Liver (tissue), 8 donors: ENCODE measurements at regions not wholly inside any gene's neighbourhood (a gene's known extent, or its start where the extent isn't known, plus 50 kb on each side); places are given as distances from the start of the nearest gene placed in this dataset.

Experiments used
- DNase-seq: peaks from one replicate; pipeline ENCODE4 v3.0.0-alpha.2; 2017; ENCODE audit warnings: low spot score
- H3K27ac ChIP-seq, 2 donors: one replicate each; pipeline ENCODE4 v1.7.0; 2013; ENCODE audit warnings: inconsistent platforms in 2 of 2, low read length in 2 of 2, control low read depth in 1 of 2, low read depth in 1 of 2, mild to moderate bottlenecking in 1 of 2
- H3K27me3 ChIP-seq, 4 donors: one replicate each; pipeline versions ENCODE4 v1.6.1 to v1.7.0; 2013; ENCODE audit warnings: low read length in 3 of 4, inconsistent platforms in 1 of 4, mild to moderate bottlenecking in 1 of 4, moderate library complexity in 1 of 4; ENCODE audit not compliant: control insufficient read depth in 4 of 4, insufficient read depth in 4 of 4
- H3K36me3 ChIP-seq, 4 donors: one replicate each; pipeline versions ENCODE4 v1.6.1 to v1.7.0; 2013; ENCODE audit warnings: low read length in 3 of 4, mild to moderate bottlenecking in 3 of 4, low read depth in 1 of 4, moderate library complexity in 1 of 4; ENCODE audit not compliant: control insufficient read depth in 4 of 4, insufficient read depth in 3 of 4
- H3K4me1 ChIP-seq, 4 donors: one replicate each; pipeline versions ENCODE4 v1.6.1 to v1.7.0; 2013; ENCODE audit warnings: low read length in 3 of 4, mild to moderate bottlenecking in 3 of 4, moderate library complexity in 1 of 4; ENCODE audit not compliant: control insufficient read depth in 4 of 4, insufficient read depth in 4 of 4
- H3K4me3 ChIP-seq, 3 donors: one replicate each; pipeline versions ENCODE4 v1.6.1 to v1.7.0; 2013; ENCODE audit warnings: low read length in 3 of 3, control low read depth in 1 of 3, low read depth in 1 of 3, mild to moderate bottlenecking in 1 of 3
- H3K9ac ChIP-seq, 2 donors: one replicate each; pipeline ENCODE4 v1.7.0; 2013; ENCODE audit warnings: low read length in 2 of 2, mild to moderate bottlenecking in 2 of 2, moderate library complexity in 2 of 2, control low read depth in 1 of 2, low read depth in 1 of 2
- H3K9me3 ChIP-seq, 4 donors: one replicate each; pipeline versions ENCODE4 v1.6.1 to v1.7.0; 2013; ENCODE audit warnings: low read length in 3 of 4; ENCODE audit not compliant: control insufficient read depth in 4 of 4
- EGR1 ChIP-seq, 2 donors: IDR thresholded peaks; 2 replicates each; pipeline ENCODE4 v1.6.1; 2016 to 2018; ENCODE audit warnings: antibody characterized with exemption in 2 of 2, low read depth in 2 of 2
- FOXA1 ChIP-seq: IDR thresholded peaks from 2 replicates; pipeline ENCODE4 v1.6.1; 2016; ENCODE audit warnings: antibody characterized with exemption
- FOXA2 ChIP-seq: IDR thresholded peaks from 2 replicates; pipeline ENCODE4 v1.6.1; 2016; ENCODE audit warnings: antibody characterized with exemption
- GABPA ChIP-seq, 2 donors: IDR thresholded peaks in 1 of 2; conservative IDR thresholded peaks in 1 of 2; 2 replicates each; pipeline ENCODE4 v1.6.1; 2016; ENCODE audit warnings: antibody characterized with exemption in 2 of 2, mild to moderate bottlenecking in 1 of 2, moderate library complexity in 1 of 2
- HNF4A ChIP-seq, 2 donors: conservative IDR thresholded peaks; 2 replicates each; pipeline ENCODE4 v1.6.1; 2016; ENCODE audit warnings: antibody characterized with exemption in 2 of 2, mild to moderate bottlenecking in 2 of 2
- HNF4G ChIP-seq: IDR thresholded peaks from 2 replicates; pipeline ENCODE4 v1.6.1; 2016; ENCODE audit warnings: antibody characterized with exemption
- JUND ChIP-seq, 2 donors: IDR thresholded peaks; 2 replicates each; pipeline ENCODE4 v1.6.1; 2016; ENCODE audit warnings: antibody characterized with exemption in 2 of 2
- NR2F2 ChIP-seq: IDR thresholded peaks from 2 replicates; pipeline ENCODE4 v1.6.1; 2016; ENCODE audit warnings: antibody characterized with exemption
- RXRA ChIP-seq, 2 donors: IDR thresholded peaks; 2 replicates each; pipeline ENCODE4 v1.6.1; 2017 to 2018; ENCODE audit warnings: antibody characterized with exemption in 2 of 2, mild to moderate bottlenecking in 1 of 2
- SP1 ChIP-seq: IDR thresholded peaks from 2 replicates; pipeline ENCODE4 v1.6.1; 2018; ENCODE audit warnings: antibody characterized with exemption, mild to moderate bottlenecking
- TAF1 ChIP-seq: conservative IDR thresholded peaks from 2 replicates; pipeline ENCODE4 v1.6.1; 2016; ENCODE audit warnings: antibody characterized with exemption, mild to moderate bottlenecking
- YY1 ChIP-seq: IDR thresholded peaks from 2 replicates; pipeline ENCODE4 v1.6.1; 2016; ENCODE audit warnings: antibody characterized with exemption, mild to moderate bottlenecking
- WGBS: extraction: QIAGEN DNeasy Blood & Tissue Kit; methylation state at CpG from one replicate; pipeline ENCODE4 v1.1.7; 2013; 5-methylcytosine and 5-hydroxymethylcytosine counted together
- TF ChIP-seq, protein P1 (sequence below): fragments of 150-350 bp; IDR thresholded peaks from 2 replicates; pipeline ENCODE4 v1.5.1; 2017; ENCODE audit warnings: improper control_type of control experiment, low read depth, low read length; ENCODE audit not compliant: missing input control
- TF ChIP-seq, protein P2 (sequence below): IDR thresholded peaks from 2 replicates; pipeline ENCODE4 v1.6.1; 2016; ENCODE audit warnings: antibody characterized with exemption, mild to moderate bottlenecking
- TF ChIP-seq, protein P3 (sequence below): IDR thresholded peaks from 2 replicates; pipeline ENCODE4 v1.6.1; 2016; ENCODE audit warnings: antibody characterized with exemption
- TF ChIP-seq, protein P4 (sequence below): IDR thresholded peaks from 2 replicates; pipeline ENCODE4 v1.6.1; 2016; ENCODE audit warnings: antibody characterized with exemption
- donor health status: healthy.
- donor health status: healthy.
- donor health status: healthy.
- donor health status: healthy.
- donor health status: healthy.

- H3K9me3 ChIP-seq, result no peaks in the 10 kb centered on the region
- no peak overlapping the region for H3K27ac ChIP-seq
- peaks cover 0 to 9% (median 0%) of the 10 kb centered on the region in 4 donors for H3K4me1 ChIP-seq
- H3K27me3 ChIP-seq, result no peaks in the 10 kb centered on the region
- H3K36me3 ChIP-seq, result no peaks in the 10 kb centered on the region
- H3K4me3 ChIP-seq, result no peak overlapping the region
- no peak for DNase-seq
- WGBS, result 51% methylated on average over 2 of the region's 2 CpGs
- TF ChIP-seq HNF4A (conservative IDR thresholded peaks at IDR 0.05) (no peak), JUND (IDR thresholded peaks at IDR 0.05) (no peak)
- H3K9ac ChIP-seq, result no peak overlapping the region
Observed at GRCh38 chr5:88033191-88033590, 235.5 kb downstream of the TMEM161B start.

GRCh38 chr5:88029011-88029410 is 239.6 kb downstream of the TMEM161B start:
- TF ChIP-seq HNF4G, result no peak
- TF ChIP-seq FOXA1, result no peak
- TF ChIP-seq, protein P1, sequence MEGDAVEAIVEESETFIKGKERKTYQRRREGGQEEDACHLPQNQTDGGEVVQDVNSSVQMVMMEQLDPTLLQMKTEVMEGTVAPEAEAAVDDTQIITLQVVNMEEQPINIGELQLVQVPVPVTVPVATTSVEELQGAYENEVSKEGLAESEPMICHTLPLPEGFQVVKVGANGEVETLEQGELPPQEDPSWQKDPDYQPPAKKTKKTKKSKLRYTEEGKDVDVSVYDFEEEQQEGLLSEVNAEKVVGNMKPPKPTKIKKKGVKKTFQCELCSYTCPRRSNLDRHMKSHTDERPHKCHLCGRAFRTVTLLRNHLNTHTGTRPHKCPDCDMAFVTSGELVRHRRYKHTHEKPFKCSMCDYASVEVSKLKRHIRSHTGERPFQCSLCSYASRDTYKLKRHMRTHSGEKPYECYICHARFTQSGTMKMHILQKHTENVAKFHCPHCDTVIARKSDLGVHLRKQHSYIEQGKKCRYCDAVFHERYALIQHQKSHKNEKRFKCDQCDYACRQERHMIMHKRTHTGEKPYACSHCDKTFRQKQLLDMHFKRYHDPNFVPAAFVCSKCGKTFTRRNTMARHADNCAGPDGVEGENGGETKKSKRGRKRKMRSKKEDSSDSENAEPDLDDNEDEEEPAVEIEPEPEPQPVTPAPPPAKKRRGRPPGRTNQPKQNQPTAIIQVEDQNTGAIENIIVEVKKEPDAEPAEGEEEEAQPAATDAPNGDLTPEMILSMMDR, result no peak
- TF ChIP-seq JUND (IDR thresholded peaks at IDR 0.05), result no peak
- TF ChIP-seq GABPA (IDR thresholded peaks at IDR 0.05 in 1 of 2, conservative IDR thresholded peaks at IDR 0.05 in 1 of 2), result no peak
- TF ChIP-seq, protein P2, sequence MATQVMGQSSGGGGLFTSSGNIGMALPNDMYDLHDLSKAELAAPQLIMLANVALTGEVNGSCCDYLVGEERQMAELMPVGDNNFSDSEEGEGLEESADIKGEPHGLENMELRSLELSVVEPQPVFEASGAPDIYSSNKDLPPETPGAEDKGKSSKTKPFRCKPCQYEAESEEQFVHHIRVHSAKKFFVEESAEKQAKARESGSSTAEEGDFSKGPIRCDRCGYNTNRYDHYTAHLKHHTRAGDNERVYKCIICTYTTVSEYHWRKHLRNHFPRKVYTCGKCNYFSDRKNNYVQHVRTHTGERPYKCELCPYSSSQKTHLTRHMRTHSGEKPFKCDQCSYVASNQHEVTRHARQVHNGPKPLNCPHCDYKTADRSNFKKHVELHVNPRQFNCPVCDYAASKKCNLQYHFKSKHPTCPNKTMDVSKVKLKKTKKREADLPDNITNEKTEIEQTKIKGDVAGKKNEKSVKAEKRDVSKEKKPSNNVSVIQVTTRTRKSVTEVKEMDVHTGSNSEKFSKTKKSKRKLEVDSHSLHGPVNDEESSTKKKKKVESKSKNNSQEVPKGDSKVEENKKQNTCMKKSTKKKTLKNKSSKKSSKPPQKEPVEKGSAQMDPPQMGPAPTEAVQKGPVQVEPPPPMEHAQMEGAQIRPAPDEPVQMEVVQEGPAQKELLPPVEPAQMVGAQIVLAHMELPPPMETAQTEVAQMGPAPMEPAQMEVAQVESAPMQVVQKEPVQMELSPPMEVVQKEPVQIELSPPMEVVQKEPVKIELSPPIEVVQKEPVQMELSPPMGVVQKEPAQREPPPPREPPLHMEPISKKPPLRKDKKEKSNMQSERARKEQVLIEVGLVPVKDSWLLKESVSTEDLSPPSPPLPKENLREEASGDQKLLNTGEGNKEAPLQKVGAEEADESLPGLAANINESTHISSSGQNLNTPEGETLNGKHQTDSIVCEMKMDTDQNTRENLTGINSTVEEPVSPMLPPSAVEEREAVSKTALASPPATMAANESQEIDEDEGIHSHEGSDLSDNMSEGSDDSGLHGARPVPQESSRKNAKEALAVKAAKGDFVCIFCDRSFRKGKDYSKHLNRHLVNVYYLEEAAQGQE, result no peak

DNA sequence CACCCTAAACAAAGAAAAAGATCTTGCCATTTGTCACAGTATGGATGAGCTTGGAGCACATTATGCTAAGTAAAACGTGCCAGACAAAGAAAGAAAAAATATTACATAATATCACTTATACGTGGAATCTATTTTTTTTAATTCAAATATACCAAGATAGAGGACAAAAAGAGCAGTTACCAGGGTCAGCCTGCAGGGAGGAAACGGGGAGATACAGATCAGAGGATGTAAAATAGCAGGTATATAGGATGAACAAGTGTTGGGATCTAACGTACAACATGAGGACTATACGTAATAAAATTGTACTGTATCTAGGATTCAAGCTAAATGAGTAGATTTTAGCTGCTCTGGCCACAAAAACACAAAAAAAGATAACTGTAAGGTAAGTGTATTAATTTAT is 247.5 kb downstream of the TMEM161B start:
- Histone ChIP-seq H3K9me3 (no peaks in the 10 kb centered on the region), H3K4me1 (no peaks in the 10 kb centered on the region), H3K9ac (no peak overlapping the region), H3K27me3 (no peaks in the 10 kb centered on the region), H3K27ac (no peak overlapping the region), H3K36me3 (no peaks in the 10 kb centered on the region), H3K4me3 (no peak overlapping the region)
- no peak for DNase-seq
- WGBS, result 83% methylated on average over 5 of the region's 5 CpGs
- TF ChIP-seq, protein P2, result no peak
- TF ChIP-seq RXRA (IDR thresholded peaks at IDR 0.05) (no peak), EGR1 (IDR thresholded peaks at IDR 0.05; ENCODE audit: low read depth in 2 of 2) (no peak), FOXA2 (no peak), NR2F2 (no peak), HNF4A (conservative IDR thresholded peaks at IDR 0.05) (no peak), TAF1 (no peak), GABPA (IDR thresholded peaks at IDR 0.05 in 1 of 2, conservative IDR thresholded peaks at IDR 0.05 in 1 of 2) (no peak), YY1 (no peak), SP1 (no peak), HNF4G (no peak)
- TF ChIP-seq, protein P3, sequence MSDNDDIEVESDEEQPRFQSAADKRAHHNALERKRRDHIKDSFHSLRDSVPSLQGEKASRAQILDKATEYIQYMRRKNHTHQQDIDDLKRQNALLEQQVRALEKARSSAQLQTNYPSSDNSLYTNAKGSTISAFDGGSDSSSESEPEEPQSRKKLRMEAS, result no peak
- TF ChIP-seq, protein P4, sequence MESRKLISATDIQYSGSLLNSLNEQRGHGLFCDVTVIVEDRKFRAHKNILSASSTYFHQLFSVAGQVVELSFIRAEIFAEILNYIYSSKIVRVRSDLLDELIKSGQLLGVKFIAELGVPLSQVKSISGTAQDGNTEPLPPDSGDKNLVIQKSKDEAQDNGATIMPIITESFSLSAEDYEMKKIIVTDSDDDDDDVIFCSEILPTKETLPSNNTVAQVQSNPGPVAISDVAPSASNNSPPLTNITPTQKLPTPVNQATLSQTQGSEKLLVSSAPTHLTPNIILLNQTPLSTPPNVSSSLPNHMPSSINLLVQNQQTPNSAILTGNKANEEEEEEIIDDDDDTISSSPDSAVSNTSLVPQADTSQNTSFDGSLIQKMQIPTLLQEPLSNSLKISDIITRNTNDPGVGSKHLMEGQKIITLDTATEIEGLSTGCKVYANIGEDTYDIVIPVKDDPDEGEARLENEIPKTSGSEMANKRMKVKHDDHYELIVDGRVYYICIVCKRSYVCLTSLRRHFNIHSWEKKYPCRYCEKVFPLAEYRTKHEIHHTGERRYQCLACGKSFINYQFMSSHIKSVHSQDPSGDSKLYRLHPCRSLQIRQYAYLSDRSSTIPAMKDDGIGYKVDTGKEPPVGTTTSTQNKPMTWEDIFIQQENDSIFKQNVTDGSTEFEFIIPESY, result no peak

More at GRCh38 chr5:88029011-88029410, 239.6 kb downstream of the TMEM161B start:
- no peak for DNase-seq
- Histone ChIP-seq H3K9ac (no peak overlapping the region), H3K4me3 (no peak overlapping the region), H3K27me3 (no peaks in the 10 kb centered on the region), H3K4me1 (peaks cover 0 to under 1% (median 0%) of the 10 kb centered on the region in 4 donors), H3K36me3 (no peaks in the 10 kb centered on the region), H3K27ac (no peak overlapping the region), H3K9me3 (no peaks in the 10 kb centered on the region)
- WGBS, result 95% methylated on average over 2 of the region's 2 CpGs
